ENCODE measurements at regions not wholly inside any gene's neighbourhood (a gene's known extent, or its start where the extent isn't known, plus 50 kb on each side); places are given as distances from the start of the nearest gene placed in this dataset.

DNA sequence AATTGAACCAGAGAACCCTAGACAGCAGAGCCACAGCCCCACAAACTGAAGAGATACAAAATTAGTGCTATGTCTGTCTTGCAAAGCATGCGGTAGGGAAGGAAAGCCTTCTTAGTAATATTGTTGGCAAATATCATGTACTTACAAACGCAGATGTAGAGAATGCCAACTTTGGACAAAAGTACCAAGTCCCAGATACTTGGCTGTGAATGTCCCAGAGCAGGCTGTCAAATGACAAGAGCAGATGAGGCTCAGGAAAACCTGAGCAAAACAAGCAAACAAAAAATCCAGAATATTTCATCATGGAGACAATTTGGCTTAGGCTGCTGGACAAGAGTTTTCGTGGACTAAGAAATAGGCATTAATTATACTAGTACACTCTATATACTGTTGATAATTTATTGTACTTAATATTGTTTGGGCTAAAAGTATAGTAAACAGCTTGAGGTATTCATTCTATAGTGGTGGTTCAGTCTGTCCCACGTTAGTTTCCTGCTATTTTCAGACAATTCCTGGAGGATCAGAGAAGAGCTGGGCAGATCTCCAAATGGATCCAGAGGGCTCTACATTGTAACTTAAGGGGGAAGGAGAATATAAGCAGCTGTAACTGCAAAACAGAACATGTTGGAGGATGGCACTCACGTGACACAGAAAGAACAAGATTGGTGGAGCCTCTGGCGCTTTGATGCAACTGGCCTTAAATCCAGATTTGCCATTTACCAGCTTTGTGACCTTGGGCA, 329.8 kb downstream of the ATP23 start:
- no peak for DNase-seq

GRCh38 chr12:58272461-58272860, 331.1 kb downstream of the ATP23 start:
- DNase-seq = no peak

GRCh38 chr12:58277231-58277630, 335.9 kb downstream of the ATP23 start:
- DNase-seq = no peak

GRCh38 chr12:58283553-58283952, 342.2 kb downstream of the ATP23 start:
- DNase-seq = no peak

DNA sequence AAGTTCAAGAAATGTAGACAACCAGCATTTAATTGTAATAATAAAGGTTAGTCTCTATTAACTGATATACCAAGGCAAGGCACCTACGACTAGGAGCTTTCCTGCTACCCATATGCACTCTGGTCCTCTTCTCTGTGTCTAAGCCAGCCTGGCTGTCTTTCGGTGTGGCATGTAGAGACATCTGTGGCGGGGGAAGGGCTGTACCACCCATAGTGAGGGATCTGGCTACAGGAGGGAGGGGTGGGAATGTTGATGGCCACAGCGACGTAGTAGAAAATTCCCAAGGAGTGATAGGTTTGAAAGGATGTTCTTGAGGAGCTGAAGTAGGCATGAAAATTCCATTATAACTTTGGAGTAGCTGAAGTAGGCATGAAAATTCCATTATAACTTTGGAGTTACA, 344.2 kb downstream of the ATP23 start:
- DNase-seq = no peak

GRCh38 chr12:58286353-58286752, 345.0 kb downstream of the ATP23 start:
- no peak for DNase-seq

DNA sequence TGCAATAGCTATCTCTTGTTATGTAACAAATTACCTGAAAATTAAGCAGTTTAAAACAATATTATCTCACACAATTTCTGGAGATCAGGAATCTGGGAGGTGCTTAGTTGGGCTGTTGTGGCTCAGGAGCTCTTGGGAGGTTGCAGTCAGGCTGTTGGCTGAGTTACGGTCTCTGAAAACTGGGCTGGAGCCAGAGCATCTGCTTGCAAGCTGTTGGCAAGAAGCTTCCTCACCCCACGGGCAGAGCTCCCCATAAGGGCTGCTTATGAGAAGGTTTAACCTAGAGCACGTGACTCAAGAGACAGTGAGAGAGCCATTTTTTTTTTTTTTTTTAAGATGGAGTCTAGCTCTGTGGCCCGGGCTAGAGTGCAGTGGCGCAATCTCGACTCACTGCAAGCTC, 346.8 kb downstream of the ATP23 start:
- DNase-seq = no peak

GRCh38 chr12:58291106-58291505, 349.7 kb downstream of the ATP23 start:
- no peak for DNase-seq

DNA sequence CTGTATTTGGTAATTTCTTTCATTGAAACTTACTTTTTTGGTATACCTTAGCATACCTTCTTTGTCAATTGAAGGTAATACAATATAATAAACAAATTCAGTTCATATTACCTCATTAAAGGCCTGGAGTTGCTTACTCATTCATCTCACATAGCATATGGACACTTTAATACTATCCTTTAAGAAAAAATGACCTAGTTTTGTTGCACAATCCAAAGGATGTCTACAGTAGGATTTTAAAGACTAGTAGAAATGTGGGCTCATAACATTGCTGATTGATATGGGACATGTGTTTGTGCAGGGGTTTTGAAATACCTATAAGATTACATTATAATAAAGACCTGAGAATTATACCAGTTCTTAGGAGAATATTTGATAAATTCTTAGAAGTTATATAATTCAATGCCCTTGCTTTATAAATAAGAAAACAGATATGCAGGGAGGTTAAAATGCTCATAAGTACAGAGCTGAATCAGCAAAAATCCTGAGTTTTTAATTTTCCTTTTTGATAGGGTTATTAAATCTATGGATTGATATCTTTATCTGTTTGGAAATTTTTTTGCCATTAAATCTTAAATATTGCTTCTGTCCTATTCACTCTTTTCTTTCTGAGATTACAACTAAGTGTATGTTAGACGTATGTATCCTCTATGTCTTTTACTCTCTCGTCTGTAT, 352.1 kb downstream of the ATP23 start:
- DNase-seq = no peak

GRCh38 chr12:58295268-58295667, 353.9 kb downstream of the ATP23 start:
- no peak for DNase-seq

GRCh38 chr12:58296863-58297262, 355.5 kb downstream of the ATP23 start:
- DNase-seq = no peak

DNA sequence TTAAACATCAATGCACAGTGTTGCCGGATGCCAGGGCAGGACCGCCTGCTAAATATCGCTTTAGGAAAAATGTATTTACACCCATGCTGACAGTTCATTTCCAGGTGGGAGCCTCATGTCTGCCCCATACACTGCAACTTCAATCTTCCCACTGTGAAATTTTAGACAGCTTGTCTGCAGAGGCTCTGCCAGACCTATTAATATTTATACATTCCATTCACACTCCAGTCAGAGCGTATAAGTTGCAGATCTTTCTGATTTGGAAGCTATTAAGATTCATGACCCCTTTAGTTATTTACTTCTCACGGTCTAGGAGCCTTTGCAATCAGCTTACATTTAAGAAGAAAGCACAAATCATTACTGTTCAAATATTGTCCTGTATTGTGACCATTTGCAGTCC, 357.4 kb downstream of the ATP23 start:
- DNase-seq = no peak

- DNase-seq = no peak
These were observed 358.0 kb downstream of the ATP23 start for GRCh38 chr12:58299371-58299770.

DNA sequence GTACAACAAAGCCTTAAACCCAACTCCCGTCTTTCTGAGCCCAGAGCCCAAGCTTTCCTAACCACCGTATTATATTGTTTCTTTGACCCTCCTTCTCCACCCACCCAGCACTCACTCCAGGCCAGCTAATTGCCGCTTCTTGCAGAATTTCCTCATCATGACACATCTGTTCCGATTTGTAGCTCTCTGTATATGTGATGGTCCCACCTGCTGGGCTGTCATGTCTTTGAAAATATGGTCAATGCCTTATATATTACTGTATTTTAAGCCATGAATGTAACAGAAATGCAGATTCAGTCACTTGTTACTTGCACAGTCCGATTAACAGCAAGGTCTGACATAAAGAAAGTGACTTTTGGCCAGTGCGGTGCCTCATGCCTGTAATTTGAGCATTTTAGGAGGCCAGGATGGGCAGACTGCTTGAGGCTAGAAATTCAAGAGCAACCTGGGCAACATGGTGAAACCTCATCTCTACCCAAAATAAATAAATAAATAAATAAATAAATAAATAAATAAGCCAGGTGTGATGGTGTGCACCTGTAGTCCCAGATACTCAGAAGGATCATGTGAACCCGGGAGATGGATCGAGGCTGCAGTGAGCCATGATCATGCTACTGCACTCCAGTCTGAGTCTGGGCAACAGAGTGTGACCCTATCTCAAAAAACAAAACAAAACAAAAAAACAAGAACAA, 359.8 kb downstream of the ATP23 start:
- no peak for DNase-seq

GRCh38 chr12:58301730-58302122, 360.4 kb downstream of the ATP23 start:
- no peak for DNase-seq

- DNase-seq = no peak
These were observed 361.2 kb downstream of the ATP23 start for GRCh38 chr12:58302487-58303011.

DNA sequence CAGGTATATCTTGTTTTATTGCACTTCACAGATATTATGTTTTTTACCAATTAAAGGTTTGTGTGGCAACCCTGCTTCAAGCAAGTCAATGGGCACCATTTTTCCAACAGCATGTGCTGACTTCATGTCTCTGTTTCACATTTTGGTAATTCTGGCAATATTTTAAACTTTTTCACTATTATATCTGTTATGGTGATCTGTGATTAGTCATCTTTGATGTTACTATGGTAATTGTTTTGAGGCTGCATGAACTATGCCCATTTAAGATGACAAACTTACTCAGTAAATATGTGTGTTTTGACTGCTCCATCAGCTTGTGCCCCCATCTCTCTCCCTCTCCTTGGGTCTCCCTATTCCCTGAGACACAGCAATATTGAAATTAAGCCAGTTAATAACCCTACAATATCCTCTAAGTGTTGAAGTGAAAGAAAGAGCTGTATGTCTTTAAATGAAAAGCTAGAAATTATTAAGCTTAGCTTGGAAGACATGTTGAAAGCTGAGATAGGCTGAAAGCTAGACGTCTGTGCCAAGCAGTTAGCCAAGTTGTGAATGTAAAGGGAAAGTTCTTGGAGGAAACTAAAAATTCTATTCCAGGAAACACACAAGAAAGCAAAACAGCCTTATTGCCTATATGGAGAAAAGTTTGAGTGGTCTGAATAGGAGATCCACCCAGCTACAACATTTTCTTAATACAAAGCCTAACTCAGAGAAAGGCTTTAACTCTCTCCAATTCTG, 365.1 kb downstream of the ATP23 start:
- DNase-seq = no peak

GRCh38 chr12:58309806-58310205, 368.4 kb downstream of the ATP23 start:
- DNase-seq = no peak

GRCh38 chr12:58310368-58310767, 369.0 kb downstream of the ATP23 start:
- no peak for DNase-seq

GRCh38 chr12:58310809-58311622, 369.6 kb downstream of the ATP23 start:
- no peak for DNase-seq

DNA sequence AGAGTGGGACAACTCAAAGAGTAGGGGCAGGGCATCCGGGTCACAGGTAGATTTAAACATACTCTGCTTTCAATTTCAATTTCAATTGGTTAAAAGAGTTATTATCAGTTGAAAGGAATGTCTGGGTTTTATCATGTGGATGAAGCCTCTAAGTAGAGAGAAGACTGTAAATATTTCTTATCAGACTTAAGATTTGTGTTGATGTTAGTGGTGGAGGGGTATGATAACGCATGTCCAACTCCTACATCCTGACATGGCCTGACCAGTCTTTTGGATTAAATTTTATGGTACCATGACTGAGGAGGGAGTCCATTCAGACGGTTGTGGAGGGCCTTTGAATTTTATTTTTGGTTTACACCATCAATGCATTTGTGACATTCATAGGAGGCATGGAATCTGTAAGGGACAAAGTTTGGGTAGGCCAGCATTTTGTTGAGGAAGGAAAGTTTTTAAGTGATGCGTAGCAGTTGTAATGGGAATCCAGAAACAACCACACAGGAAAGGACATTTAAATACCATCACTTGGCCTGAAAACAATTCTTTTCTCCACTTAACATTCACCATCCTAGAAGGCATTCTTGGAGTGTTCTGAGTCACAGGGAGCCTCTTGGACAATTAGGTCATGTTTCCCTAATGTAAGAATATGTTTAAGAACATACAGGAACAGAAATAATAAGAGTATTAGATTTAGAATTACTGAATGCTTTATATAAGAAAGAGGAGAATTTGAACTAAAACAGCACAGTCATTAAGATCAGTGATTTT, 371.9 kb downstream of the ATP23 start:
- DNase-seq = no peak

DNA sequence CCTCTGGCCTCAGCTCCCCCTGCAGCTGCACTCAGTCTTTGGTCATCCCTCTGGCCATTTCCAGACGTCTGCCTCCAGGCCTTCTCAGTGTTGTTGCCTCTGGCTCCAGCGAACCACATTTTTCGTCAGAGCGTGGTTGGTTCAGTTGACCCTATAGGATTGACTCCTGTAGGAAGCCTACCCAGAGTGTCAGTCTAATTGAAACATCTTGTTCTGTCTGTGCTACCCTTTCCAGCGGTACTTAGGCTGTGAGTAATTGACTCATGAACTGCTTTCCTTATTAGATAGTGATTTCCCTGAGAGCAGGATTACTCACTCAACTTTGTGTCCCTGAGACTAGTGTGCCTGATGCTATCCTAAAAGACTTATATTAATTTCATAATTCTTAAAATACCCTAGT, 373.2 kb downstream of the ATP23 start:
- no peak for DNase-seq
